ENCODE measurements at regions not wholly inside any gene's neighbourhood (a gene's known extent, or its start where the extent isn't known, plus 50 kb on each side); places are given as distances from the start of the nearest gene placed in this dataset.

GRCh38 chr12:83265808-83266207 lies 579.1 kb downstream of the TMTC2 start:
- TF ChIP-seq POLR2A (IDR thresholded peaks at IDR 0.05) (no peak), CTCF (IDR thresholded peaks at IDR 0.05) (no peak)

All from right lobe of liver (tissue), 4 donors.